Astrocyte (in vitro differentiated cells and primary cell): ENCODE measurements at regions not wholly inside any gene's neighbourhood (a gene's known extent, or its start where the extent isn't known, plus 50 kb on each side); places are given as distances from the start of the nearest gene placed in this dataset.

Experiments
- EZH2 ChIP-seq: IDR thresholded peaks from 2 replicates; pipeline ENCODE4 v1.6.1; 2012; ENCODE audit warnings: mild to moderate bottlenecking, low read length, inconsistent platforms; ENCODE audit not compliant: insufficient read depth
- TF ChIP-seq, protein P1 (sequence below): IDR thresholded peaks from 2 replicates; pipeline ENCODE4 v1.5.1; 2011; ENCODE audit warnings: low read depth, mild to moderate bottlenecking, inconsistent platforms, low read length, moderate library complexity; ENCODE audit not compliant: insufficient read depth

DNA sequence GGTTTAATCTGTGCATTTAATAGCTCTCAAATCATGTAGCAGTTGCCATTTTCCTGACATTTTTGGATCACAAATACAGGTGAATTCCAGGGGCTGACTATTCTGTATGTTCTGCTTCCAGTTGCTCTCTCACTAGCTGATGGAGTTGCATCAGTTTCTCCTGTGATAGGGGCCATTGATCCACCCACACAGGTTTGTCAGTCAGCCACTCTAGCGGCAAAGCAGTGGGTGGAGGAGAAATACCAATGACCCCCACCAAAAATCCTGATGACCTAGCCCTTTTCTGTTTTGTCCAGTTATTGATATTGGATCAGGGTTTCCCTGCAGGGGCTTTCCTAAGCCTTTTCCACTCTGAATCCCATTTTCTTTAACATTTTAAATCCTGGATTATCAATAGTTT, 72.3 kb upstream of the BTN3A2 start:
- TF ChIP-seq, protein P1, sequence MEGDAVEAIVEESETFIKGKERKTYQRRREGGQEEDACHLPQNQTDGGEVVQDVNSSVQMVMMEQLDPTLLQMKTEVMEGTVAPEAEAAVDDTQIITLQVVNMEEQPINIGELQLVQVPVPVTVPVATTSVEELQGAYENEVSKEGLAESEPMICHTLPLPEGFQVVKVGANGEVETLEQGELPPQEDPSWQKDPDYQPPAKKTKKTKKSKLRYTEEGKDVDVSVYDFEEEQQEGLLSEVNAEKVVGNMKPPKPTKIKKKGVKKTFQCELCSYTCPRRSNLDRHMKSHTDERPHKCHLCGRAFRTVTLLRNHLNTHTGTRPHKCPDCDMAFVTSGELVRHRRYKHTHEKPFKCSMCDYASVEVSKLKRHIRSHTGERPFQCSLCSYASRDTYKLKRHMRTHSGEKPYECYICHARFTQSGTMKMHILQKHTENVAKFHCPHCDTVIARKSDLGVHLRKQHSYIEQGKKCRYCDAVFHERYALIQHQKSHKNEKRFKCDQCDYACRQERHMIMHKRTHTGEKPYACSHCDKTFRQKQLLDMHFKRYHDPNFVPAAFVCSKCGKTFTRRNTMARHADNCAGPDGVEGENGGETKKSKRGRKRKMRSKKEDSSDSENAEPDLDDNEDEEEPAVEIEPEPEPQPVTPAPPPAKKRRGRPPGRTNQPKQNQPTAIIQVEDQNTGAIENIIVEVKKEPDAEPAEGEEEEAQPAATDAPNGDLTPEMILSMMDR: no peak
- TF ChIP-seq EZH2: no peak
